Pancreas (tissue), 10 donors: ENCODE measurements at regions not wholly inside any gene's neighbourhood (a gene's known extent, or its start where the extent isn't known, plus 50 kb on each side); places are given as distances from the start of the nearest gene placed in this dataset.

Source experiments
- ATAC-seq, 4 donors: fragments of 200-7000 bp; cut with Tn5 transposase; one replicate each; pipeline versions ENCODE4 v1.8.0 to v1.9.1; 2020; ENCODE audit warnings: mild to moderate bottlenecking in 4 of 4, moderate library complexity in 4 of 4
- DNase-seq, 6 donors: peaks; one replicate each; pipeline ENCODE4 v3.0.0-alpha.2; 2020
- FAIRE-seq: peaks from 2 replicates; lab custom pipeline; 2012; peaks lifted over from hg19 to GRCh38; lab: Jason Lieb, UNC
- H3K27ac ChIP-seq, 4 donors: fragments of 200-600 bp; sonication (generic); 1 replicate in 3 of 4; 2 replicates in 1 of 4; pipeline versions ENCODE4 v1.5.0 to v1.8.0; 2020
- H3K27me3 ChIP-seq, 4 donors: fragments of 200-600 bp; one replicate each; pipeline ENCODE4 v1.8.0; 2021
- H3K36me3 ChIP-seq, 3 donors: fragments of 200-600 bp; sonication (generic) in 1 of 3; one replicate each; pipeline versions ENCODE4 v1.5.0 to v1.8.0; 2020 to 2021
- H3K4me1 ChIP-seq, 3 donors: fragments of 200-600 bp; one replicate each; pipeline ENCODE4 v1.8.0; 2021
- H3K4me3 ChIP-seq, 4 donors: fragments of 200-600 bp; sonication (generic) in 2 of 4; one replicate each; pipeline versions ENCODE4 v1.5.0 to v1.8.0; 2020 to 2021
- H3K9me3 ChIP-seq, 4 donors: fragments of 200-600 bp; one replicate each; pipeline ENCODE4 v1.8.0; 2021
- WGBS, 2 donors: extraction: QIAGEN DNeasy Blood & Tissue Kit; methylation state at CpG; one replicate each; pipeline ENCODE4 v1.1.7; 2013; 5-methylcytosine and 5-hydroxymethylcytosine counted together
- intact Hi-C, 3 donors: fragments of 100-400 bp; cut with DNase I; formaldehyde crosslinking; loops; one replicate each; pipeline versions ENCODE4 v1.11.1 to v1.14.2; 2022
- TF ChIP-seq, protein P1 (sequence below), 4 donors: fragments of 200-600 bp; sonication (generic) in 3 of 4; IDR thresholded peaks; one replicate each; pipeline versions ENCODE4 v1.5.0 to v1.8.0; 2021; ENCODE audit warnings: antibody characterized with exemption in 4 of 4
- donor health status: healthy with polysubstance abuse.
- donor health status: DM: no; HTN: no; CAD: no; lungs with moderate emphysema.
- donor health status: DM: no; HTN: no; CAD: no.
- donor health status: control.
- donor health status: control.
- donor health status: Bipolar disorder and iron deficiency.
- donor health status: DM: yes; HTN: yes; CAD: no.
- donor health status: DM: no; HTN: no; CAD: no.
- donor health status: DM: no; HTN: no; CAD: no.
- donor health status: DM: yes; HTN: yes; CAD: no.

- H3K27me3 ChIP-seq = no peaks in the 10 kb centered on the region
- H3K9me3 ChIP-seq = no peaks in the 10 kb centered on the region
- H3K4me1 ChIP-seq = no peaks in the 10 kb centered on the region
- intact Hi-C loops = no loop called here
- FAIRE-seq = no peak
- 62 to 64% methylated on average over 6 of the region's 6 CpGs for WGBS, 2 donors
- H3K36me3 ChIP-seq = no peaks in the 10 kb centered on the region
- no peak for ATAC-seq
- no peak overlapping the region for H3K27ac ChIP-seq
- H3K4me3 ChIP-seq = no peak overlapping the region
- TF ChIP-seq, protein P1, sequence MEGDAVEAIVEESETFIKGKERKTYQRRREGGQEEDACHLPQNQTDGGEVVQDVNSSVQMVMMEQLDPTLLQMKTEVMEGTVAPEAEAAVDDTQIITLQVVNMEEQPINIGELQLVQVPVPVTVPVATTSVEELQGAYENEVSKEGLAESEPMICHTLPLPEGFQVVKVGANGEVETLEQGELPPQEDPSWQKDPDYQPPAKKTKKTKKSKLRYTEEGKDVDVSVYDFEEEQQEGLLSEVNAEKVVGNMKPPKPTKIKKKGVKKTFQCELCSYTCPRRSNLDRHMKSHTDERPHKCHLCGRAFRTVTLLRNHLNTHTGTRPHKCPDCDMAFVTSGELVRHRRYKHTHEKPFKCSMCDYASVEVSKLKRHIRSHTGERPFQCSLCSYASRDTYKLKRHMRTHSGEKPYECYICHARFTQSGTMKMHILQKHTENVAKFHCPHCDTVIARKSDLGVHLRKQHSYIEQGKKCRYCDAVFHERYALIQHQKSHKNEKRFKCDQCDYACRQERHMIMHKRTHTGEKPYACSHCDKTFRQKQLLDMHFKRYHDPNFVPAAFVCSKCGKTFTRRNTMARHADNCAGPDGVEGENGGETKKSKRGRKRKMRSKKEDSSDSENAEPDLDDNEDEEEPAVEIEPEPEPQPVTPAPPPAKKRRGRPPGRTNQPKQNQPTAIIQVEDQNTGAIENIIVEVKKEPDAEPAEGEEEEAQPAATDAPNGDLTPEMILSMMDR (IDR thresholded peaks at IDR 0.05) = no peak
- no peak for DNase-seq
Measured at GRCh38 chr18:45554389-45554737, 60.9 kb upstream of the SLC14A2 start.

DNA sequence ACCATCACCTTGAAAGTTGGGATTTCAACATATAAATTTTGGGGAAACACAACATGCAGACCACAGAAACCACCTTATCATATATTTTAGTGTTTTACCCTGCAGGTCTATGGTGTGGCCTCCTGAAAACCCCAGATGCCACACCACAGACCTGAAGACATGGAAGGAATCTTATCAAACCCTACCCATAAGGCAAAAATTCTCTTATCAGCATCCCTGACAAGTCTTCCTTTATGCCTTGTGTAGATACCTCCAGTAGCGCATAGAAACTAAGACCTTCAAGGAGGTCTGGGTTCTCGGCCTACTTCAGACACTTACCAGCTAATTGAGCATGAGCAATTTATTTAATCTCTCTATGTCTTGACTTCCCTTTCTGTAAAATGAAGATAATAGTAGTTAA lies 59.1 kb upstream of the SLC14A2 start:
- 92 to 93% methylated on average over 2 of the region's 2 CpGs for WGBS, 2 donors
- Histone ChIP-seq H3K4me1 (no peaks in the 10 kb centered on the region), H3K4me3 (no peak overlapping the region), H3K36me3 (no peaks in the 10 kb centered on the region), H3K27me3 (no peaks in the 10 kb centered on the region), H3K27ac (no peak overlapping the region), H3K9me3 (no peaks in the 10 kb centered on the region)
- ATAC-seq (no peak), FAIRE-seq (no peak), DNase-seq (no peak)
- TF ChIP-seq, protein P1 (IDR thresholded peaks at IDR 0.05) = no peak
- intact Hi-C loops = no loop called here

DNA sequence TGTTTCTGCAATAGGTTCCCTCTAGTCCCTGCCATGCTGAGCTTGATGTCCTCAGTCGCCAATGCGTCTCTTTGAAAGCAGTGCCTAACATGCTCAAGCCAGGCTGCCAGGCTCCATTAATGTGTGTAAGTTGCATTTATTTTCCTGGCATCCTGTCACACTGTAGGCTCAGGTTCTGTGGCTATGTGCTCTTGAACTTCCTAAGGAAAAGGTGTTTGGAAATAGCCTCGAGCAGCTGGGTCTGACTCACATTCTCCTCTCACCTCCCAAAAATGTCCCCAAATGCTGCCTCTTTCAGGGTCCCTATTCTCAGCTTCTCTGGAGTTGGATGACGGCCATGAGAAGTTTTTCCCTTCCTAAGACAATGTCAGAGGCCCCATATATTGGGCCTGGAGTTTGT lies 58.0 kb upstream of the SLC14A2 start:
- Histone ChIP-seq H3K27ac (no peak overlapping the region), H3K4me3 (no peak overlapping the region), H3K9me3 (no peaks in the 10 kb centered on the region), H3K36me3 (no peaks in the 10 kb centered on the region), H3K27me3 (no peaks in the 10 kb centered on the region), H3K4me1 (no peaks in the 10 kb centered on the region)
- TF ChIP-seq, protein P1 (IDR thresholded peaks at IDR 0.05) = no peak
- intact Hi-C loops = no loop called here
- 71 to 80% methylated on average over 4 of the region's 4 CpGs for WGBS, 2 donors
- DNase-seq = no peak
- FAIRE-seq = no peak
- no peak for ATAC-seq

DNA sequence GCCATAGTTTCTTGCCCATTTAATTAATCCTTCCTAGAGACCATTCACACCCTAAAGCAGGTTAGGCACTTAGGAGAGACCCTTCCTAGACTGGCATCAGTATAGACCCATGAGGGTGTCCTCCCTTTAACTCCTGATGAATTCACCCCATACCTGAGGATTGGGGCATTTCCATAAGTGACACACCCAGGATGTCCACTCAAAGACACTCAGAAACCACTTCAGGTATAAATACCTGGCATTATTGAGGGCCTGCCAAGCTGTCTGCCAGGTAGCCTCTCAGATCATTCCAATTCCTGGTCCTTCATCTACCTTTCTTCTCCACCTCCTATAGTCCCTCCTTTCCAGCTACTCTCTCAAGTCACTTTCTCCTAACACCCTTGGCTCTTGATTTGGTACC lies 57.5 kb upstream of the SLC14A2 start:
- ATAC-seq (no peak), FAIRE-seq (no peak), DNase-seq (no peak)
- Histone ChIP-seq H3K27me3 (no peaks in the 10 kb centered on the region), H3K27ac (no peak overlapping the region), H3K36me3 (no peaks in the 10 kb centered on the region), H3K4me3 (no peak overlapping the region), H3K4me1 (no peaks in the 10 kb centered on the region), H3K9me3 (no peaks in the 10 kb centered on the region)
- intact Hi-C loops = no loop called here
- TF ChIP-seq, protein P1 (IDR thresholded peaks at IDR 0.05) = no peak

GRCh38 chr18:45559258-45559657 lies 56.0 kb upstream of the SLC14A2 start:
- intact Hi-C loops = no loop called here
- TF ChIP-seq, protein P1 (IDR thresholded peaks at IDR 0.05) = no peak
- Histone ChIP-seq H3K36me3 (no peaks in the 10 kb centered on the region), H3K27me3 (no peaks in the 10 kb centered on the region), H3K27ac (no peak overlapping the region), H3K9me3 (no peaks in the 10 kb centered on the region), H3K4me1 (no peaks in the 10 kb centered on the region), H3K4me3 (no peak overlapping the region)
- DNase-seq (no peak), FAIRE-seq (no peak), ATAC-seq (no peak)
- 85 to 86% methylated on average over 1 of the region's 1 CpG for WGBS, 2 donors
